ENCODE measurements at regions not wholly inside any gene's neighbourhood (a gene's known extent, or its start where the extent isn't known, plus 50 kb on each side); places are given as distances from the start of the nearest gene placed in this dataset.
A peak's percentile ranks its signal among the peaks of the same experiment; 100 is the strongest.

- no peak for DNase-seq
Measured at GRCh38 chr2:6310256-6311215, 555.2 kb downstream of the CMPK2 start.

- no peak for DNase-seq
Measured at GRCh38 chr2:6312367-6312766, 553.3 kb downstream of the CMPK2 start.

GRCh38 chr2:6314218-6314960, 551.3 kb downstream of the CMPK2 start:
- DNase-seq, result no peak

- DNase-seq, result no peak
Measured at GRCh38 chr2:6325616-6326015, 540.1 kb downstream of the CMPK2 start.

GRCh38 chr2:6326958-6327357, 538.7 kb downstream of the CMPK2 start:
- no peak for DNase-seq

GRCh38 chr2:6336752-6337471, 528.8 kb downstream of the CMPK2 start:
- DNase-seq, result no peak

- DNase-seq, result no peak
Measured at GRCh38 chr2:6337472-6337820, 528.3 kb downstream of the CMPK2 start.

GRCh38 chr2:6341588-6342129, 524.0 kb downstream of the CMPK2 start:
- no peak for DNase-seq

- DNase-seq, result no peak
Measured at GRCh38 chr2:6342273-6342920, 523.3 kb downstream of the CMPK2 start.

- DNase-seq, result no peak
Measured at GRCh38 chr2:6343076-6343475, 522.6 kb downstream of the CMPK2 start.

- no peak for DNase-seq
Measured at GRCh38 chr2:6352247-6352646, 513.5 kb downstream of the CMPK2 start.

- peak; percentile 9 for DNase-seq
Measured at GRCh38 chr2:6352906-6353515, 512.7 kb downstream of the CMPK2 start.

GRCh38 chr2:6353669-6354068, 512.0 kb downstream of the CMPK2 start:
- no peak for DNase-seq

- no peak for DNase-seq
Measured at GRCh38 chr2:6354546-6354945, 511.2 kb downstream of the CMPK2 start.

GRCh38 chr2:6355886-6356761, 509.6 kb downstream of the CMPK2 start:
- DNase-seq, result no peak

- no peak for DNase-seq
Measured at GRCh38 chr2:6358546-6358945, 507.2 kb downstream of the CMPK2 start.

GRCh38 chr2:6358985-6359384, 506.7 kb downstream of the CMPK2 start:
- DNase-seq, result no peak

- DNase-seq, result no peak
Measured at GRCh38 chr2:6359964-6360363, 505.7 kb downstream of the CMPK2 start.

GRCh38 chr2:6362671-6363450, 502.8 kb downstream of the CMPK2 start:
- no peak for DNase-seq

GRCh38 chr2:6368281-6368680, 497.4 kb downstream of the CMPK2 start:
- DNase-seq, result no peak
